Right atrium auricular region (tissue), 2 donors: ENCODE measurements at regions not wholly inside any gene's neighbourhood (a gene's known extent, or its start where the extent isn't known, plus 50 kb on each side); places are given as distances from the start of the nearest gene placed in this dataset.

Experiments used
- DNase-seq: peaks from one replicate; pipeline ENCODE4 v3.0.0-alpha.2; 2019; ENCODE audit warnings: low spot score
- H3K27ac ChIP-seq, 2 donors: fragments of 200-600 bp; sonication (generic); 1 replicate in 1 of 2; 2 replicates in 1 of 2; pipeline ENCODE4 v1.5.1; 2016 to 2019
- H3K27me3 ChIP-seq, 2 donors: fragments of 200-600 bp; sonication (generic); one replicate each; pipeline versions ENCODE4 v1.5.1 to v1.6.0; 2017 to 2019
- H3K36me3 ChIP-seq: fragments of 200-600 bp; sonication (generic); one replicate; pipeline ENCODE4 v1.5.1; 2016
- H3K4me1 ChIP-seq, 2 donors: fragments of 200-600 bp; sonication (generic); one replicate each; pipeline versions ENCODE4 v1.5.1 to v1.6.0; 2017 to 2019
- H3K4me3 ChIP-seq, 2 donors: fragments of 200-600 bp; sonication (generic); 1 replicate in 1 of 2; 2 replicates in 1 of 2; pipeline ENCODE4 v1.5.1; 2017 to 2019; ENCODE audit warnings: mild to moderate bottlenecking in 1 of 2, moderate library complexity in 1 of 2
- H3K9me3 ChIP-seq, 2 donors: fragments of 200-600 bp; sonication (generic); one replicate each; pipeline ENCODE4 v1.5.1; 2019
- TF ChIP-seq, protein P1 (sequence below), 2 donors: fragments of 200-600 bp; sonication (generic); IDR thresholded peaks; one replicate each; pipeline ENCODE4 v1.5.1; 2019; ENCODE audit warnings: antibody characterized with exemption in 2 of 2

DNA sequence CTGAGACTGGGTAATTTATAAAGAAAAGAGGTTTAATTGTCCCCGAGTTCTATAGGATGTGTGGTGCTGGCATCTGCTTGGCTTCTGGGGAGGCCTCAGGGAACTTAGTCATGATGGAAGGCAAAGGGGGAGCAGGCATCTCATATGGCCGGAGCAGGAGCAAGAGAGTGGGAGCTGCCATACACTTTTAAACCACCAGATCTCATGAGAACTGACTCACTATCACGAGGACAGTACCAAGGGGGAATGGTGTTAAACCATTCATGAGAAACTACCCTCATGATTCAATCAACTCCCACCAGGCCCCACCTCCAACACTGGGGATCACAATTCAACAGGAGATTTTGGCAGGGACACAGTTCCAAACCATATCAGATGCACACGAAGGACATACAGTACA is 199.9 kb upstream of the DPP6 start:
- no peak for DNase-seq
- TF ChIP-seq, protein P1, sequence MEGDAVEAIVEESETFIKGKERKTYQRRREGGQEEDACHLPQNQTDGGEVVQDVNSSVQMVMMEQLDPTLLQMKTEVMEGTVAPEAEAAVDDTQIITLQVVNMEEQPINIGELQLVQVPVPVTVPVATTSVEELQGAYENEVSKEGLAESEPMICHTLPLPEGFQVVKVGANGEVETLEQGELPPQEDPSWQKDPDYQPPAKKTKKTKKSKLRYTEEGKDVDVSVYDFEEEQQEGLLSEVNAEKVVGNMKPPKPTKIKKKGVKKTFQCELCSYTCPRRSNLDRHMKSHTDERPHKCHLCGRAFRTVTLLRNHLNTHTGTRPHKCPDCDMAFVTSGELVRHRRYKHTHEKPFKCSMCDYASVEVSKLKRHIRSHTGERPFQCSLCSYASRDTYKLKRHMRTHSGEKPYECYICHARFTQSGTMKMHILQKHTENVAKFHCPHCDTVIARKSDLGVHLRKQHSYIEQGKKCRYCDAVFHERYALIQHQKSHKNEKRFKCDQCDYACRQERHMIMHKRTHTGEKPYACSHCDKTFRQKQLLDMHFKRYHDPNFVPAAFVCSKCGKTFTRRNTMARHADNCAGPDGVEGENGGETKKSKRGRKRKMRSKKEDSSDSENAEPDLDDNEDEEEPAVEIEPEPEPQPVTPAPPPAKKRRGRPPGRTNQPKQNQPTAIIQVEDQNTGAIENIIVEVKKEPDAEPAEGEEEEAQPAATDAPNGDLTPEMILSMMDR (IDR thresholded peaks at IDR 0.05): no peak
- Histone ChIP-seq H3K4me1 (no peaks in the 10 kb centered on the region), H3K27ac (no peak overlapping the region), H3K4me3 (no peak overlapping the region), H3K9me3 (peaks cover 3 to 6% of the 10 kb centered on the region in 2 donors), H3K36me3 (no peaks in the 10 kb centered on the region), H3K27me3 (no peaks in the 10 kb centered on the region)

DNA sequence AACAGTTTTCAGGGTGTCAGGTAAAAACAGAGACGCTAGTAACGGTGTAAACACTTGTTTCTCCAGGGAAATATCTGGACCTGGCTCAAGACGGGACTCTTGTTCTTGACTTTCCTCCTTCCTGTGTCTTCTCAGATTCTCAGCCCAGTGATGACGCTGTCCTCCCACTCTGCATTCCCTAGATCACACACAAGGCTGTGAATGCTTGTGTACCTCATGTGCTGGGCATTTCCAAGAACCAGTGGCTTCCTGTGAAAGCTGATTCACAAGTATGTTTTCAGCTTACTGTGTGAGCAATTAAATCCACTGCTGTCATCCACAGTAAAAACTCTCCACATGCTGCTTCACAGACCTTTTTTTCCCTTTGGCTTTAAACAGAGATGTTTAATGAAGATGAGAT is 193.8 kb upstream of the DPP6 start:
- Histone ChIP-seq H3K27ac (no peak overlapping the region), H3K36me3 (no peaks in the 10 kb centered on the region), H3K27me3 (no peaks in the 10 kb centered on the region), H3K4me3 (no peak overlapping the region), H3K4me1 (no peaks in the 10 kb centered on the region), H3K9me3 (peaks cover 0 to 6% of the 10 kb centered on the region in 2 donors)
- no peak for DNase-seq
- TF ChIP-seq, protein P1 (IDR thresholded peaks at IDR 0.05): no peak

DNA sequence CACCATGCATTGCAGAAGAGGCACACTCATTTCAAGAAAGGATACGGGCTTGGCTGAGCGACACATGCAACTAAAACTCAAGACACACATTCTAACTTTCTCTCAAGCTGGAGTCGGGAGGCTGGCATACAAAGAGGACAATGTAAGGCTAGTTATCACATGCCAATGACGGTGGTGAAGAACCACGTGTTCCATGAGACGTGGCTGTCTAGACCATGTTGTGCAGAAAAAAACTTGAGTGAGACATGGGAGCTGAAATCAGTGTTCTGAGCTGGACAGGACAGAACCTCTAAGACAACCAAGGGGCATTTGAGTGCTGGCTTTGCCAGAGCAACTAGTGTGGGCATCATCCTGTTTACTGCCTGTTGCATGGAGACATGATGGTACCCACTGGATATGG is 193.0 kb upstream of the DPP6 start:
- no peak for DNase-seq
- H3K27ac ChIP-seq: no peak overlapping the region
- H3K27me3 ChIP-seq: no peaks in the 10 kb centered on the region
- no peaks in the 10 kb centered on the region for H3K36me3 ChIP-seq
- H3K4me3 ChIP-seq: no peak overlapping the region
- peaks cover 0 to 6% of the 10 kb centered on the region in 2 donors for H3K9me3 ChIP-seq
- H3K4me1 ChIP-seq: no peaks in the 10 kb centered on the region
- TF ChIP-seq, protein P1 (IDR thresholded peaks at IDR 0.05): no peak

DNA sequence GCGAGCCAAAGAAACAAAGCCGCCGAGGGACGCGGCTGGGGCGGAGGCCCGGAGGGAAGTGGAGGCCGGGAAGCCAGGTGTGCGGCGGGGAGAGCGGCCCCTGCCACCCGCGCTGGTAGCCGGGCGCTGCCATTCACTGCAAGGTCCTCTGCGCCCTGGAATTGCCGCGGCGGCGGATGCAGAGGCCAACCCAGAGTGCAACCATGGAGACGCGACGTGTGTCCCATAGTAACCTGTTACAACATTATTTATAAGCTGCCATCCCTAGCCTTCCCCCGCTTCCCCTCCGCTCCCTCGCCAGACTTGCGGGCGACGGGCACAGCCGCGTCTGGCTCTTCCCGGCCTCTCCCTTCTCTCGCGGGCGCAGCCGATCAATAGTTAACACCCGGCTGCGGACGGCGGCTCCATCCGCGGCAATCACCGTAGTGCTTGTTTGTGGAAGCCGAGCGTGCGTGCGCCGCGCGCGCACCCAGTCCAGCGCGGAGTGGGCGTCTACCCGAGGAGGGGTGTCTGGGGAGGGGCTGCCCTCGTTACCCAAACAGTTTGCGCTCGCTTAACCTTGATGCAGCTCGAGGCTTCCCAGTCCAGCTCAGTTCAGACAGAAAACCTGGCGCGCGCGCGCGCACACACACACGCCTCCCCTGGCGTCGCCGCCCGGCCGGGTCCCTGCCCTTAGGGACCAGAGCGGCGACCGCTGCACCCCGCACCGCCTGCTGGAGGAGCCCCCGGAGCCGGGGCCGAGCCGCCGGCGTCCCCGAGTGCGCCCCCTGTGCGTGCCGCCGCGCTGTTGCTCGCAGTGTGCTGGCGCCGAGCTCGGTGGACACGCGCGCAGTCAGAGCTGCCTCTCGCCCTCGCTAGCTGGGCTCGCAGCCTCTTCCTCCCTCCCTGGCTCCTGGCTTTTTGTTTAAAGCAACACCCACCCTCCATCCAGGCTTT is 165.4 kb upstream of the DPP6 start:
- H3K27ac ChIP-seq: no peak overlapping the region
- no peaks in the 10 kb centered on the region for H3K36me3 ChIP-seq
- peaks cover 0 to 15% of the 10 kb centered on the region in 2 donors for H3K4me1 ChIP-seq
- H3K9me3 ChIP-seq: no peaks in the 10 kb centered on the region
- no peak for DNase-seq
- peak overlapping the region in 1 of 2 donors; percentile 26 for H3K4me3 ChIP-seq
- TF ChIP-seq, protein P1 (IDR thresholded peaks at IDR 0.05): no peak
- H3K27me3 ChIP-seq: no peaks in the 10 kb centered on the region

DNA sequence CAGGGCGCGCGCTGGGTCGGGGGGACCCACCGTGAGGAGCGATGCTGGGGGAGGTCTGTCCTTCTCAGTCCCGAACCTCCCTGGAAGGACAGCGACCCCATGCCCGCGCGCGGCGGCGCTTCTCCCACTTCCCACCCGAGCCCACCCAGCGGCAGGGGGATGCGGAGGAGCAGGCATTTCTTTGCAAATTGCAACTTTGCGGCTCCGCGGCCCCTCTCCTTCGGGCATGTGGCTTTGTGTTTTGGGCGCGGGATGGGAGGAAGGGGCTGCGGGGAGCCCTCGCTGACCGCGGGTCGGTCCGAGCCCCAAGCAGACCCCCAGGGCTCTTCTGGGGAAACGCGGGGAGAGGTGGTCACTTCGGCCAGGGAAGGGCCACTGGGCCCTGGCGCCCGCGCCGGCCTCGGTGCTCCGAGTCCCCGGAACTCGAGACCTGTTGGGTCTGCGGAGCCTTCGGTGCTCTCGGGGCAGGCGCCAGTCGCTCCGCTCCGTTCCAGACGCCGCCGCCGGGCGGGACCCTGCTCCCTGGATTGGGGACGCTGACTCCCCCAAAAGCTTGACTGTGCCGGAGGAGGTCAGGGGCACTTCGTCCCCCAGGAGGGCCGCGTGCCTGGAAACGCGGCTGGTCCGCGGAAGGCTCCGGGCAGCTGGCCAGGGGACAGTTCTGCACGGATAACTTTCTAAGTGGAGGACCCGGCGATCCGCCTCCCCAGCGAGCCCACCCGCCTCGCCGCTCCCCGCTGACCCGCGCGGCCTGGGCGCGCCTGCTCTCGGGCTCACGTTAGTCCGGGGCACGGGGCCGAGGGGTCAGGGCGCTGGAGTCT is 164.2 kb upstream of the DPP6 start:
- H3K27ac ChIP-seq: no peak overlapping the region
- peaks cover 0 to 15% of the 10 kb centered on the region in 2 donors for H3K4me1 ChIP-seq
- peak overlapping the region in 1 of 2 donors; percentile 21 for H3K4me3 ChIP-seq
- H3K27me3 ChIP-seq: no peaks in the 10 kb centered on the region
- no peak for DNase-seq
- H3K36me3 ChIP-seq: no peaks in the 10 kb centered on the region
- TF ChIP-seq, protein P1 (IDR thresholded peaks at IDR 0.05): no peak
- no peaks in the 10 kb centered on the region for H3K9me3 ChIP-seq
